GM21528 (cell line): ENCODE measurements at regions not wholly inside any gene's neighbourhood (a gene's known extent, or its start where the extent isn't known, plus 50 kb on each side); places are given as distances from the start of the nearest gene placed in this dataset.

Source experiments
- ATAC-seq: cut with Tn5 transposase; IDR thresholded peaks from one replicate; pipeline ENCODE4 v1.9.1; 2021; ENCODE audit warnings: mild to moderate bottlenecking, moderate library complexity; ENCODE audit not compliant: unreplicated experiment, low FRiP score

DNA sequence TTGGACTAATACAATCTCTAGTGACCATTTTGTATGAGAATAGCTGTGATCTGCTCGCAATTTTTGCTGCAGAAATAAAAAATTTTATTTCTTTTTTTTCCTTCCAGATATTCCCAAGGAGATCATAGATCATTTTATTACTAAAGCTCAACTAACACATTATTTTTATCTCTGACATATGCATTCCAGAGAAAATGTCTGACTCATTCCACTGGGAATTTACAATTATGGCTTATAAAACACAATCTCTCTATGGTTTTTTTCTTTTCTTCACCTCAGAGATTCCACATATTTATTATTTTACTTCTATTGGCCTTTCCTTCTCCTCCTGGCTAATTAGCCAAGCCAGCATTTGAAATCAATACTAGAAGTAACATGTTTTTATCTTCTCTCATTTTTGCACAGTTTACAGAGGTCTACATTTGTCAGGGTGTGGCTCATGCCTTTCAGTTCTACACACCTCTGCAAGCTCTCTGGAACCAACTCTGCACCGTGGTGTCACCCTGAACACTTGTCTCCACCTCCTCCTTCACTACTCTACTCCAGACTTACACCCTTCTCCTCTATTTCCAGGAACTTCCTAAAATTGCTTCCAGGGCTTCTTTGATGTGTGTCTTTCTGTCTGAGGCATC is 59.8 kb upstream of the GPM6A start:
- no peak for ATAC-seq

- no peak for ATAC-seq
Observed at GRCh38 chr4:175873707-175874106, 61.6 kb upstream of the GPM6A start.

GRCh38 chr4:175874306-175874705 is 62.2 kb upstream of the GPM6A start:
- no peak for ATAC-seq

DNA sequence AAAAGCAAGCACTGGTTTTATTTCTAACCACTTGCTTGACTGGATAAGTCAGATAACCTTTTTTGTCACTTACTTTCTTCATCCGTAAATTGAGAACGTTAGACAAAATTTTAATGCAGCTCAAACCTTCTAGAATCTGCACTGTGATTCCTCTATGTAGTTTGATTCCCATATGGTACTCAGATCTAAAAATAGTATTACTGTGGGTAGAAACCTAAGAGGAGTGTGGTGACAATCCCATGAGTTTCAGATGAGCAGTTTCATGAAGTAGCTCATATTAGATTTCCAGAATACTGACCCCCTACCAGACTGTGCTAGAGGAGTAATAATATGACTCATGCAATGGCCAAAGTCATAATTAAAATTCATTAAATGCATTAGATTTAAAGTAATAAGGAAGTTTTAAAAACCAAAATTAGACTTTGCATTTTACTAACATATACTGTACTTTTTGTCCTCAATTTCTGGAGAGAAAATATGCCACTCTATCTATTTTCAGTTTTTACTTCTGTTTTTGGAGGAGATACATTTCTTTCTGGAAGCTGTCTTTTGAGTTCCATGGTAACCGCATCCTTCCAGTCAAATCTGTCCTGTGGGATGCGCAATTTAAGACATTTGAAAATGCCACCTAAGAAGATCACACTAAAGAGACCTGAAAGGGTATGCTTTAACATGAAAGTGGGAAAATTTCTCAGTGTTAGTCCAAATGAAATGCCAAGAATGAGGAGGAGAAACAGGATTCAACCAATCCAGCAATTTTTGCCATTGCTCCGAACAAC is 64.1 kb upstream of the GPM6A start:
- no peak for ATAC-seq

DNA sequence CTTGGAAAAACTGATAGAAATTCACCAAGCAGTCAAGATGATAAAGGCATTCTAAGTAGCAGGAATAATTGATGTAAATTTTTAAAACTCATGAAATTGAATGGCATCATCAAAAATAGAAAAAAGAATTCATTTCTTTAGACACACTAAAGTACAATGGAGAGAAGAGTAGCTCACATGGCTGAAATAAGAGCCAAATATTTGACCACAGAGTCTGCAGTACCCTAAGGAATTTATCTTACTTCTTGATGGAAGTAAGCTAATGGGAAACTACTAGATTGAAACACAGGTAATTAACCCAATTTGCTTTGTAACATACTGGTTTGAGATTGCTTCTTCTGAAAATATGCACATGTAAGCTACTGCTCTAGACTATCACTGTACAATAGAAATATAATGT is 70.8 kb upstream of the GPM6A start:
- ATAC-seq = no peak

GRCh38 chr4:175884048-175884447 is 72.0 kb upstream of the GPM6A start:
- no peak for ATAC-seq

GRCh38 chr4:175891231-175891630 is 79.2 kb upstream of the GPM6A start:
- no peak for ATAC-seq

- no peak for ATAC-seq
Observed at GRCh38 chr4:175891851-175892250, 79.8 kb upstream of the GPM6A start.

GRCh38 chr4:175905925-175906324 is 93.9 kb upstream of the GPM6A start:
- no peak for ATAC-seq

DNA sequence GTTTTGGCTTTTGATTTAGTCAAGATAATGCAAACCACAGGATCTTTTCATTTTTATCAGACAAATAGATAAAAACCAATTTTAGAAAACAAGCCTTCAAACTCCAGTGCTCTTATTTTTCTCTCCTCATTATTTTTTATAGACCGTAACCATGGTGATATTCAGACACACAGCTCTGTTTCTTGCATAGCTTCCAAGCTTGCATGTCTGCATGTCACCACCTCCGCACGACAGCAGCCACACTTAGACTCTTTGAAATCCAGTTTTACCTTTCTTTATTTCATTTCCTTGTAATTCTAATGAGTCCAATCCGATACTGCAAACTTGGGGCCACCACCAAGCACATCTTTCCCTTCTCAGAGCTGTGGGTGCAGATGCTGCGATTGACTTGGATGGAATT is 94.3 kb upstream of the GPM6A start:
- no peak for ATAC-seq

- ATAC-seq = no peak
Observed at GRCh38 chr4:175910700-175911099, 98.6 kb upstream of the GPM6A start.

DNA sequence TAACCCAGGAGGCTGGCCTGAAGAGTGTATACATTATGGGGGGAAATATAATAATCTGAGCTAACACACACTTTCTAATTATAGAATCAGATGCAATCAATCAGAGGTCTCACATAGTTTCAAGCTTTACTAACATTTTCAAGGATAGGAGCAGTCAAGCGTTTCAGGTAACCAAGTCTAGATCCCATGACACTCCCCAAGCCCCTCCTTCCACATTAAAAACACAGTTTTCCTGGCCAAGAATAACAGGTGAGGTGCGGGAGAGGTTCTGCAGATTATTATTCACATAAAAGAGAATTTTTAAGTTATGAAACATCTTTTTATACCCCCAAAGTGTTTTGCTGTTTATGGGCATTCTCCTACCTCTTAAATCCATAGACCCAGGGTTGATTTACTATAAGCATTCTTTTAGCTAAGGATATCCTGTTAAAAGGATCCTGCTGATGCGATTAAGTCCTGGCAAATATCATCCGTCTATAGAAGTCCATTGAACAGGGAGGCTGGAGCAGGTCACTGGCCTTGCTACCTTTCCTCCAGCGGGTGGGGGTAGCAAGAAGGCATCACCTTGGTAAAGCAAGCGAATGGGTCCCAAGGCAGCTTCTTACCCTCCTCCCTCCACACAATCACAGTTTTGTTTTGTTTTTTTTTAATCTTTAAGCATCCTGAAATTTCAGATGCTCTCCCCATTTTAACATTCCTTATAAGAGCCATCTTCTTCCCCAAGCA is 104.7 kb upstream of the GPM6A start:
- no peak for ATAC-seq

GRCh38 chr4:175927121-175927520 is 115.1 kb upstream of the GPM6A start:
- no peak for ATAC-seq

- ATAC-seq = no peak
Observed at GRCh38 chr4:175929441-175929840, 117.4 kb upstream of the GPM6A start.

GRCh38 chr4:175929932-175930331 is 117.9 kb upstream of the GPM6A start:
- ATAC-seq = no peak

DNA sequence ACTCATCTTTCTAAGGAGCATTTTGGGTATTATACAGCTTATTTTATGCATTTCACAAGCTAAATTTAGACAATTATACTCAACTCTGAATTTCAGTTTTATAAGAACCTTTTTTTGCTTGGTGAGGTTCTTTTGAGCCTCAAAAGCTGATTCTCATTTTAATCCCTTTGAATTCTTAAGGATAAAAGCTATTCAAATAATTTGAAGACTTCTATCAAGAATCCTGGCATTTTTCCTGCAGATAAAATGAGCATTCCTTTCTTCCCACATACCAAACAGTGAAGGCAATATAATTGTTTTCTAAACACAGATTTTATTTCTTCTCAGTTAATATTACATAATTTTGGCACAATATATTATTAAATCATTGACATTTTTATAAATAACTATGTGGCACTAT is 118.4 kb upstream of the GPM6A start:
- no peak for ATAC-seq

DNA sequence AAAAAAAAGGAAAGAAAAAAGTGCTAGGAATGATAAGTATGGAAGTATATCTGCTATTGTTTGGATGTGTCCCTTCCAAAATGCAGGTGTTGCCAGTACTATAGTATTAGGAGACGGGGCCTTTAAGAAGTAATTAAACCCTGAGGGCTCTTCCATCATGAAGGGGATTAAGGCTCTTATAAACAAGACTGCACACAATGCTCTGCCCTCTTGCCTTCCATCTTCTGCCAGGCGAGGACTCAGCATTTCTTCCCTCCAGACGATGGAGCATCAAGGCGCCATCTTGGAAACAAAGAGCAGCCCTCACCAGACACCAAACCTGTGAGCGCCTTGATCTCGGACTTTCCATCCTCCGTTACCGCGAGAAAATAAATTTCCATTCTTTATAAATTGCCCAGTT is 120.1 kb upstream of the GPM6A start:
- no peak for ATAC-seq

- no peak for ATAC-seq
Observed at GRCh38 chr4:175934506-175934905, 122.4 kb upstream of the GPM6A start.

GRCh38 chr4:175935016-175935661 is 123.1 kb upstream of the GPM6A start:
- ATAC-seq = no peak

DNA sequence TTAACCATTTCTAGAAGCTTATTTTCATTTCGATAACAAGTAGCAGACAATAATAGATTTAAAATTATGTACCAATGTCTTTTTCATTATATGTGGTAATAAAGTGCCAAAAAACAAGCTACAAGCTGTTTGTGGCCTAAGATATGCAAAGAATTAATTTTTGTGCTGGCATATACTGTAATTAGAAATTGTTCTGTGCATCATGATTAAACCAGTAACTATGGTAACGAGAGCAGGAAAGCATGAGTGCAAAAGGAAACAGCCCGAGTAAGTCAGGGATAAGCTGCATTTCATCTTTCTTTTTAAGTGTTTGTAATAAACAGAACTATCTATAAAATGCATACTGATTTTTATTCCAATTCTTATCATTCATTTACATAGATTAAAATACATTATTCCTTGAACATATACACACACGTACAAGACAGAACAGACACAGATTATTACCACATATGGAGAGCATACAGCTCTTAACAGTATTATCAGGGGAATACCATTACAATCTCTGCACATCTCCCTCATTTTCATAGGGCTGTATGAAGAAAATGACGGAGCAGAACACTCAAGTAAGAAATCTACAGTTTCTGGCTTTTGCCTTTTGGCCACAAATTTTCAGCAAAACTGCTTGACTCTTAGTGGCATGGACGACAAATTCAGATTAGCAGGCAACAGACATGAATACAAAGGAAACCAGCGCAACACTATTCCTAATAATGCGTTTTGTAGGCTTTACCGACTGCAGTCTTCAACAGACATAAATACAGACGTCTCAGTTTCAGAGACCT is 121.3 kb upstream of the WDR17 start:
- ATAC-seq = no peak
